ENCODE measurements at regions not wholly inside any gene's neighbourhood (a gene's known extent, or its start where the extent isn't known, plus 50 kb on each side); places are given as distances from the start of the nearest gene placed in this dataset.

DNA sequence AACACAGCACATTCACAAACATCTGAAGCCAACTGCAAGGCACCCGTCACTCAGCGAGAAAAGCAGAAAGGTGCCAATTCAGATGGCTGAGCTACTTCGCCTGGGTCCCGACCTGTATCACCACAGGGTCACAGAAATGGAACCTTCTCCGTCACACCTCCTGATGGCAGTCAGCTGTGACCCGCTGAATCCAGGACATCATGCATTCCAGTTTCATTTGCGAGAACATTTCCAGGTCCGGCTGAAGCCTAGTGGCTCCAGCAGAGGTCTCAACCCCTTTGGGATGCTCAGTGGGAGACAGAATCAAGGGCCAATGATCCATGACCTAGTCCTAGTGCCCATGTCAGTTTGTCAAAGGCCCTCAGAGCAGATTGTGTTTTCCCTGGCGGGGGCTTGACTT lies 193.6 kb upstream of the KLF14 start:
- Histone ChIP-seq H3K9ac (ENCODE audit: insufficient read depth in 1 of 2, low read length in 2 of 2) (no peak overlapping the region), H3K36me3 (ENCODE audit: control insufficient read depth in 4 of 4, insufficient read depth in 4 of 4, low read length in 4 of 4) (peaks cover 0 to 8% (median 1%) of the 10 kb centered on the region in 4 donors), H3K4me3 (no peak overlapping the region), H3K27me3 (ENCODE audit: control insufficient read depth in 3 of 3, insufficient read depth in 3 of 3, low read length in 2 of 3) (no peaks in the 10 kb centered on the region), H3K4me1 (ENCODE audit: control insufficient read depth in 5 of 5, insufficient read depth in 5 of 5, low read length in 5 of 5) (peaks cover 0 to 9% (median 0%) of the 10 kb centered on the region in 5 donors), H3K9me3 (ENCODE audit: control insufficient read depth in 4 of 4, insufficient read depth in 3 of 4, low read length in 3 of 4) (no peaks in the 10 kb centered on the region), H3K27ac (ENCODE audit: low read depth in 1 of 2, low read length in 1 of 2) (no peak overlapping the region)
- WGBS, 2 donors, result 90 to 95% methylated on average over 9 of the region's 9 CpGs
- no peak for ATAC-seq (ENCODE audit: insufficient read depth, low FRiP score)
- DNase-seq, result no peak
- TF ChIP-seq, protein P1, sequence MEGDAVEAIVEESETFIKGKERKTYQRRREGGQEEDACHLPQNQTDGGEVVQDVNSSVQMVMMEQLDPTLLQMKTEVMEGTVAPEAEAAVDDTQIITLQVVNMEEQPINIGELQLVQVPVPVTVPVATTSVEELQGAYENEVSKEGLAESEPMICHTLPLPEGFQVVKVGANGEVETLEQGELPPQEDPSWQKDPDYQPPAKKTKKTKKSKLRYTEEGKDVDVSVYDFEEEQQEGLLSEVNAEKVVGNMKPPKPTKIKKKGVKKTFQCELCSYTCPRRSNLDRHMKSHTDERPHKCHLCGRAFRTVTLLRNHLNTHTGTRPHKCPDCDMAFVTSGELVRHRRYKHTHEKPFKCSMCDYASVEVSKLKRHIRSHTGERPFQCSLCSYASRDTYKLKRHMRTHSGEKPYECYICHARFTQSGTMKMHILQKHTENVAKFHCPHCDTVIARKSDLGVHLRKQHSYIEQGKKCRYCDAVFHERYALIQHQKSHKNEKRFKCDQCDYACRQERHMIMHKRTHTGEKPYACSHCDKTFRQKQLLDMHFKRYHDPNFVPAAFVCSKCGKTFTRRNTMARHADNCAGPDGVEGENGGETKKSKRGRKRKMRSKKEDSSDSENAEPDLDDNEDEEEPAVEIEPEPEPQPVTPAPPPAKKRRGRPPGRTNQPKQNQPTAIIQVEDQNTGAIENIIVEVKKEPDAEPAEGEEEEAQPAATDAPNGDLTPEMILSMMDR (IDR thresholded peaks at IDR 0.05; ENCODE audit: control extremely low read depth, extremely low read depth), result no peak

DNA sequence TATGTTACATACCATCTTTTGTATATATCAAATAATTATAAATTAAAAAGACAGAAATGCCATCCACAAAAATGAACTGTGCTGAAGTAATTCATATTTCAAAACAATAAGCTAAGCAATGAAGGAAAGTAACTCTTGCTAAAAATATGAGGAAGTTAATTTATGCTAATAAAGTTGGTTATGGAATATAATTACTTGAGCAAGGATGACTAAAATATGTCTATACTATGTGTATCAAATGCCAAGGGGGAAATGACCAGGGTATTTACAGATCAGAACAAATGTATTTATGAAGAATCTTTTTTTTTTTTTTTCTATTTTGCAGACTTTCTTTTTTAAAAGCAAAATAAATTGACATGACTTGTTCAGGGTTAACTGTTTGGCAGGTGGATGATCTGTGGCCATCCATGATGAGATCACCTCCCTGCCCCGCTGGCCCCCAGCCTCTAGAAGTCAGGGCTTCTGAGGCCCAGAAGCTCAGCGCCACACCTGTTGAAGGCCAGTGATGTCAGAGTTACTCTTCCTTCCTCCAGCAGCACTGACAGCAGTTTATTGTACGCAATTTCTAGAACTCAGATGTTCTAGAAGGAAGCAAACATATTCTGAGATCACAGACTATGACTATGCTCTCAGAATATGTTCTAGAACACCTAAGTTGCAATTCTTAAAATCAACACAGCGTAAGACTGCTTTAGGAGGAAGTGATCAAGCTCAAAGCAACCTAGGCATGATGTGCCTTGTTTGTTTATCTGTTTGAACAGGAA lies 196.1 kb upstream of the KLF14 start:
- Histone ChIP-seq H3K27me3 (ENCODE audit: control insufficient read depth in 3 of 3, insufficient read depth in 3 of 3, low read length in 2 of 3) (no peaks in the 10 kb centered on the region), H3K4me3 (no peak overlapping the region), H3K36me3 (ENCODE audit: control insufficient read depth in 4 of 4, insufficient read depth in 4 of 4, low read length in 4 of 4) (peaks cover 0 to 3% (median 1%) of the 10 kb centered on the region in 4 donors), H3K9me3 (ENCODE audit: control insufficient read depth in 4 of 4, insufficient read depth in 3 of 4, low read length in 3 of 4) (no peaks in the 10 kb centered on the region), H3K9ac (ENCODE audit: insufficient read depth in 1 of 2, low read length in 2 of 2) (no peak overlapping the region), H3K4me1 (ENCODE audit: control insufficient read depth in 5 of 5, insufficient read depth in 5 of 5, low read length in 5 of 5) (peaks cover 0 to 9% (median 0%) of the 10 kb centered on the region in 5 donors), H3K27ac (ENCODE audit: low read depth in 1 of 2, low read length in 1 of 2) (peak overlapping the region; percentile 24 to 48)
- TF ChIP-seq, protein P1 (IDR thresholded peaks at IDR 0.05; ENCODE audit: control extremely low read depth, extremely low read depth), result no peak
- peak; percentile 11 for ATAC-seq (ENCODE audit: insufficient read depth, low FRiP score)
- 41 to 57% methylated on average over 4 of the region's 4 CpGs for WGBS, 2 donors
- no peak for DNase-seq

DNA sequence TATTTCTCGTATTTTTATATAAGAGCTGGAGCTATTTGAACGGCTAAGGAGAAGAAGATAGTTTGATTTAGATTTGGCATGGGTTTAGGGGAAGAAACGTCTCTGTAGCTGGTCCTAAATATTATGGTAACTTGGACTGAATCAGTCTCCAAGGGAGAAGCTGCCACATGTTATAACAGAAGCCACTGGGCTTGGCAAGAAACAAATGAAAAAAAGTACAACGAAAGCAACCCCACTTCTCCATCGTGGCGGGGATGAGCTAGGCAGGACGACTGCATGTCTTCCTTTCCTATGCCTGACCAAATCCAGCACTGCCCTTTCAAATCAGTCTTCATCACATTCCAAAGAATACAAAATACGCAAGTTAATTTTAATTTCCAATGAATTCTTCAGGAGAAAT lies 196.7 kb upstream of the KLF14 start:
- ATAC-seq (ENCODE audit: insufficient read depth, low FRiP score) (no peak), DNase-seq (no peak)
- TF ChIP-seq, protein P1 (IDR thresholded peaks at IDR 0.05; ENCODE audit: control extremely low read depth, extremely low read depth), result no peak
- Histone ChIP-seq H3K9ac (ENCODE audit: insufficient read depth in 1 of 2, low read length in 2 of 2) (no peak overlapping the region), H3K4me3 (no peak overlapping the region), H3K36me3 (ENCODE audit: control insufficient read depth in 4 of 4, insufficient read depth in 4 of 4, low read length in 4 of 4) (peaks cover 0 to 3% (median 1%) of the 10 kb centered on the region in 4 donors), H3K27me3 (ENCODE audit: control insufficient read depth in 3 of 3, insufficient read depth in 3 of 3, low read length in 2 of 3) (no peaks in the 10 kb centered on the region), H3K4me1 (ENCODE audit: control insufficient read depth in 5 of 5, insufficient read depth in 5 of 5, low read length in 5 of 5) (peaks cover 0 to 9% (median 0%) of the 10 kb centered on the region in 5 donors), H3K27ac (ENCODE audit: low read depth in 1 of 2, low read length in 1 of 2) (peak overlapping the region; percentile 24 to 64), H3K9me3 (ENCODE audit: control insufficient read depth in 4 of 4, insufficient read depth in 3 of 4, low read length in 3 of 4) (no peaks in the 10 kb centered on the region)
- 57 to 67% methylated on average over 8 of the region's 8 CpGs for whole genome bisulfite sequencing, 2 donors
